ENCODE measurements at regions not wholly inside any gene's neighbourhood (a gene's known extent, or its start where the extent isn't known, plus 50 kb on each side); places are given as distances from the start of the nearest gene placed in this dataset.
A peak's percentile ranks its signal among the peaks of the same experiment; 100 is the strongest.
"Not testable (repeated sequence)": the region's sequence is repeated elsewhere in the genome, so short reads cannot be mapped to it uniquely, and the experiment has no call there.

- H3K4me3 ChIP-seq; H3K27me3 ChIP-seq; DNase-seq (ENCODE audit: low read depth in 1 of 2, low spot score in 1 of 2); H3K36me3 ChIP-seq; H3K9me3 ChIP-seq (ENCODE audit: low read depth); H3K27ac ChIP-seq: not testable (repeated sequence)
- peaks cover 11% of the 10 kb centered on the region for H3K4me1 ChIP-seq (ENCODE audit: low read depth)
Observed at GRCh38 chr3:32042867-32043266, 61.3 kb downstream of the ZNF860 start.

DNA sequence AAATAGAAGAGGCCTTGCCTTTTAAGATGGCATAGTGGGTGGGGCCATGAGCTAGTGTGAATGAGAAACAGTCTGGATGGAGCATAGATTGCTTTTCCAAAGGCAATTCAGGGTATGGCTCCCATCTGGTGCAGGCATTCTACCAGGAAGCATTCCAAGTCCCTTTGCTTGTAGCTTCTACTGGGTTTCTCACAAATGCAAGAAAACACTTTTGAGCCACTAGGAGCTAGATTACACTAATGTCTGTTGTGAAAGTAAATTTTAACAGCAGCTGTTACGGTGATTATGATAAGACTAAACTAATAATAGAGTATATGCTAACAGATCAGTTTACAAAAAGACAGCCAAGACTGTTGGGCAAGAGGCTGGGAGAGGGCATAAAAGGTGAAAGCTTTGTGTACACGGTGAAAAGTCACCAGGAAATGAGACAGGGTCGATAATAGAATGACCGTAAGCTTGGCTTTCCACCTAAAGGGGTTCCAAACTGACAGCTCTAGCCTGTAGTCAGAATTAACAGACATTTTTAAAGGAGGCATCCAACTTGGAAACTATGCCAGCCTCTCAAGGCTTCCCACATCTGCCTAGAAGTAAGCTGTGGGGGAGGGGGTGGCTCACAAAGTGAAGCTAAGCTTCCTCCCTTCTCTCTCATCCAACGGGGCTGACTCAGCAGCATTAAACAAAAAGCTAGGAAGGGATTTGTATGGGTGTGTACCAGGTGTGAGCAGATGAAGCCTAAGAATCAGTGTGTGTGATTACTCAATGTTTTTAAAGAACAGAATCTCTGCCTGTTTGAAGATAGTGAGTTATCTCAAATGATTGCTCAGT, 61.1 kb upstream of the GPD1L start:
- Histone ChIP-seq H3K36me3 (no peaks in the 10 kb centered on the region), H3K9me3 (ENCODE audit: low read depth) (no peaks in the 10 kb centered on the region), H3K27ac (peak overlapping the region; percentile 28), H3K4me1 (ENCODE audit: low read depth) (peaks cover 11% of the 10 kb centered on the region), H3K4me3 (no peak overlapping the region), H3K27me3 (no peaks in the 10 kb centered on the region)
- peak; percentile 29 to 79 for DNase-seq (ENCODE audit: low read depth in 1 of 2, low spot score in 1 of 2)
- TF ChIP-seq, protein P1, sequence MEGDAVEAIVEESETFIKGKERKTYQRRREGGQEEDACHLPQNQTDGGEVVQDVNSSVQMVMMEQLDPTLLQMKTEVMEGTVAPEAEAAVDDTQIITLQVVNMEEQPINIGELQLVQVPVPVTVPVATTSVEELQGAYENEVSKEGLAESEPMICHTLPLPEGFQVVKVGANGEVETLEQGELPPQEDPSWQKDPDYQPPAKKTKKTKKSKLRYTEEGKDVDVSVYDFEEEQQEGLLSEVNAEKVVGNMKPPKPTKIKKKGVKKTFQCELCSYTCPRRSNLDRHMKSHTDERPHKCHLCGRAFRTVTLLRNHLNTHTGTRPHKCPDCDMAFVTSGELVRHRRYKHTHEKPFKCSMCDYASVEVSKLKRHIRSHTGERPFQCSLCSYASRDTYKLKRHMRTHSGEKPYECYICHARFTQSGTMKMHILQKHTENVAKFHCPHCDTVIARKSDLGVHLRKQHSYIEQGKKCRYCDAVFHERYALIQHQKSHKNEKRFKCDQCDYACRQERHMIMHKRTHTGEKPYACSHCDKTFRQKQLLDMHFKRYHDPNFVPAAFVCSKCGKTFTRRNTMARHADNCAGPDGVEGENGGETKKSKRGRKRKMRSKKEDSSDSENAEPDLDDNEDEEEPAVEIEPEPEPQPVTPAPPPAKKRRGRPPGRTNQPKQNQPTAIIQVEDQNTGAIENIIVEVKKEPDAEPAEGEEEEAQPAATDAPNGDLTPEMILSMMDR (IDR thresholded peaks at IDR 0.05; ENCODE audit: low read depth, low read length), result no peak

- TF ChIP-seq, protein P1 (IDR thresholded peaks at IDR 0.05; ENCODE audit: low read depth, low read length), result no peak
- H3K9me3 ChIP-seq (ENCODE audit: low read depth), result no peaks in the 10 kb centered on the region
- no peaks in the 10 kb centered on the region for H3K27me3 ChIP-seq
- no peak for DNase-seq (ENCODE audit: low read depth in 1 of 2, low spot score in 1 of 2)
- no peaks in the 10 kb centered on the region for H3K36me3 ChIP-seq
- H3K27ac ChIP-seq, result no peak overlapping the region
- peaks cover 11% of the 10 kb centered on the region for H3K4me1 ChIP-seq (ENCODE audit: low read depth)
- no peak overlapping the region for H3K4me3 ChIP-seq
Observed at GRCh38 chr3:32046102-32046501, 60.3 kb upstream of the GPD1L start.

DNA sequence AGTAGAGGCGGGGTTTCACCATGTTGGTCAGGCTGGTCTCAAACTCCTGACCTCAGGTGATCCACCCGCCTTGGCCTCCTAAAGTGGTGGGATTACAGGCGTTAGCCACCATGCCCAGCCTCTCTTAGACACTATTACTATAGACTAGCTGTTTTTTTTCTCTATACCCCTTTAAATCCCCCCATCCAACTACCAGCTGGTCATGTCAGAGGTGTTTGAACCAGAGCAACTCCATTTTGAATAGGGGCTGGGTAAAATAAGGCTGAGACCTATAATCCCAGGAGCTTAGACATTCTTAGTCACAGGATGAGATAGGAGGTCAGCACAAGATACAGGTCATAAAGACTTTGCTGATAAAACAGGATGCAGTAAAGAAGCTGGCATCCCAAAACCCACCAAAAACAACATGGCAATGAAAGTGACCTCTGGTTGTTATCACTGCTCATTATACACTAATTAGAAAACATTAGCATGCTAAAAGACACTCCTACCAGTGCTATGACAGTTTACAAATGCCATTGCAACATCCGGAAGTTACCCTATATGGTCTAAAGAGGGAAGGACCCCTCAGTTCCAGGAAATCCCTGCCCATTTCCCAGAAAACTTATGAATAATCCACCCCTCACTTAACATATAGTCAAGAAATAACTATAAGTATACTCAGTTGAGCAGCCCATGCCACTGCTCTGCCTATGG, 57.8 kb upstream of the GPD1L start:
- Histone ChIP-seq H3K27ac (no peak overlapping the region), H3K9me3 (ENCODE audit: low read depth) (no peaks in the 10 kb centered on the region), H3K36me3 (no peaks in the 10 kb centered on the region), H3K4me3 (no peak overlapping the region), H3K4me1 (ENCODE audit: low read depth) (peaks cover 11% of the 10 kb centered on the region), H3K27me3 (no peaks in the 10 kb centered on the region)
- peak in 1 of 2 donors; percentile 6 for DNase-seq (ENCODE audit: low read depth in 1 of 2, low spot score in 1 of 2)
- TF ChIP-seq, protein P1 (IDR thresholded peaks at IDR 0.05; ENCODE audit: low read depth, low read length), result no peak

DNA sequence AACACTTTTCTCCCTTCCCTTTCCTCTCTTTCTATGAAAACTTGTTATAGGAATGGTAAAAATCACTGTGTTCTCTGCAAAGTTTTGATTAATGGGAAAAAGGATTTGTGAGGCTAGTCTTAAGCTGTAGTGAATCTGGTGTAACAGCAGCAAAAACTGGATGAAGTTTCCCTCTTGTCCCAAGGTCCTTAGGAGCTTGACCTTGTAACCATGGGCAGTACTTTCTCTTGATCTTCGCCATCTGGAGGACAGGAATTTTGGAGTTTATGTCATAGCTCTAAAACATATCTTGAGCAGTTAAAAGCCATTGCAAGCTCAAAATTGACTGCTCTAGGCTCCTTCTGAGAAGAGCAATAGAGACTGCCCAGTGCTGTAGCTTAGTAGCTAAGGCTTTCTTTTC, 56.5 kb upstream of the GPD1L start:
- Histone ChIP-seq H3K36me3 (no peaks in the 10 kb centered on the region), H3K27me3 (no peaks in the 10 kb centered on the region), H3K9me3 (ENCODE audit: low read depth) (no peaks in the 10 kb centered on the region), H3K4me1 (ENCODE audit: low read depth) (peaks cover 7% of the 10 kb centered on the region), H3K27ac (no peak overlapping the region), H3K4me3 (no peak overlapping the region)
- DNase-seq (ENCODE audit: low read depth in 1 of 2, low spot score in 1 of 2), result no peak
- TF ChIP-seq, protein P1 (IDR thresholded peaks at IDR 0.05; ENCODE audit: low read depth, low read length), result no peak

- not testable (repeated sequence) for H3K27ac ChIP-seq; H3K4me1 ChIP-seq (ENCODE audit: low read depth); H3K36me3 ChIP-seq; DNase-seq (ENCODE audit: low read depth in 1 of 2, low spot score in 1 of 2); H3K27me3 ChIP-seq; H3K4me3 ChIP-seq; H3K9me3 ChIP-seq (ENCODE audit: low read depth)
Observed at GRCh38 chr3:32052230-32052629, 54.2 kb upstream of the GPD1L start.

DNA sequence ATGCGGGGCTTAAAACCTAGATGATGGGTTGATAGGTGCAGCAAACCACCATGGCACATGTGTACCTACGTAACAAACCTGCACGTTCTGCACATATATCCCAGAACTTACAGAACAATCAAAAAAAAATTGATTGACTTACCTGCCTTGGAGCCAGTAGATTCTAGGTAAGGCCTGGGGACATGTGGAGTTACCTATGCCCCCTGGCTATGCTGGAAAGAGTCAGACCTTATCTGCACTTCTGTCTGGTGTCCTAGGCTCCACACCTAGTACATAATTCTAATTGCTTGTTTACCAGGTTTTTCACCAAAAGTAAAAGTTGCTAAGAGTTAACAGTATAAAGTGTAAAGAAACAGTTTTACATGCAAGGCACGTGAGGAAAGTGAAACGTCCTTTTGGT, 53.6 kb upstream of the GPD1L start:
- H3K9me3 ChIP-seq (ENCODE audit: low read depth); H3K27me3 ChIP-seq; H3K27ac ChIP-seq; DNase-seq (ENCODE audit: low read depth in 1 of 2, low spot score in 1 of 2); H3K36me3 ChIP-seq; H3K4me1 ChIP-seq (ENCODE audit: low read depth); H3K4me3 ChIP-seq: not testable (repeated sequence)

Data from cardiac muscle cell (in vitro differentiated cells and primary cell).